ENCODE measurements at regions not wholly inside any gene's neighbourhood (a gene's known extent, or its start where the extent isn't known, plus 50 kb on each side); places are given as distances from the start of the nearest gene placed in this dataset.

DNA sequence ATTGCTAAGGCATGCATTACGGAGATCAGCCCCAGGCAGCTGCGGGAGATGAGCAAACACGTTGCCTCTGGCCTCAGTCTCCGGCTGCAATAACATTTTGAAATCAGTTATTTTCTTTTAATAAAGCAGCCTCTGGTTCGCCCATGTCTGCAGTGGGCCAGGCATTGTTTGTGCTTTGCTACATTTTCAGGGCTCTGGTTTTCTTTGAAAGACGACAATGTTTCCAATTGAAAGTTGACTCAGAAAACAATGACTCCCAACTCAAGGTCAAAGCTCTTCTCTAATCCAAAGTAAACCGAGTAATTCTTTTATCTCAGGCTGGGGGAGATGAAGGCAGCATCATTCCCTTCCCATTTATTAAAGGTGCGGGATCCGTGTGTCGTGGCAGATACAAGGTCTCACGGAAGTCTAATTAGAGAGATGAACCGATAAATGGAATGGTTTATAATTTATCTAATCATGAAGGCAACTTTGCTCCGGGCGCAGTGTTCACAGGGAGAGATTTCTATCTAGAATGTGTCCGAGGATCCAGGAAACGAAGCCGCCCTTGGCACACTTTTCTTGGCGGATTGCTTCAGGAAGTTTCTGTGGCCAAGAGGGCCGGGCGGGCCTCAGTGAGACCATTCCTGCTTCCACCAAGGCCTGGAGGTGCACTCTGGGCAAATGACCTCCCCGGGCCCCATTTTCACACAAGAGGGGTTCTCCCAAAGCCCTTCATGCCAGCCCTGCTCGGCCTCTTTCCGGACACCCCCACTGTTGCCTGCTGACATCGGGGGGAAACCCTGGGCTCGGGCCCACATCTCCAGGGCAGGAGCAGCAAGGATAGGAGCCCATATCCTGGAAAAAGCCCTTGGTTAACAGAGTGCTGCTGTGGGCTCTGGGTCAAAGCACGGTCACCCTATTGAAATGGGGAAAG is 811.4 kb downstream of the BRD1 start:
- no peaks in the 10 kb centered on the region for H3K27me3 ChIP-seq (ENCODE audit: control insufficient read depth, insufficient read depth, low read length)
- H3K4me3 ChIP-seq (ENCODE audit: low read depth, low read length), result no peak overlapping the region
- Mint-ChIP-seq H3K27ac (no peak overlapping the region), H3K4me1 (no peaks in the 10 kb centered on the region), H3K4me3 (no peak overlapping the region), H3K36me3 (no peaks in the 10 kb centered on the region), H3K9me3 (no peaks in the 10 kb centered on the region), H3K27me3 (no peaks in the 10 kb centered on the region)
- DNase-seq, result no peak
- ATAC-seq (ENCODE audit: low read depth in 2 of 2), result no peak
- no peak overlapping the region for H3K27ac ChIP-seq (ENCODE audit: insufficient read depth, low read length, poor library complexity, severe bottlenecking)
- no peaks in the 10 kb centered on the region for H3K36me3 ChIP-seq (ENCODE audit: control insufficient read depth, insufficient read depth, low read length)
- H3K9me3 ChIP-seq (ENCODE audit: control insufficient read depth in 2 of 2, low read length in 2 of 2), result no peaks in the 10 kb centered on the region
- H3K4me1 ChIP-seq (ENCODE audit: control insufficient read depth, insufficient read depth, low read length, poor library complexity, severe bottlenecking), result no peaks in the 10 kb centered on the region

DNA sequence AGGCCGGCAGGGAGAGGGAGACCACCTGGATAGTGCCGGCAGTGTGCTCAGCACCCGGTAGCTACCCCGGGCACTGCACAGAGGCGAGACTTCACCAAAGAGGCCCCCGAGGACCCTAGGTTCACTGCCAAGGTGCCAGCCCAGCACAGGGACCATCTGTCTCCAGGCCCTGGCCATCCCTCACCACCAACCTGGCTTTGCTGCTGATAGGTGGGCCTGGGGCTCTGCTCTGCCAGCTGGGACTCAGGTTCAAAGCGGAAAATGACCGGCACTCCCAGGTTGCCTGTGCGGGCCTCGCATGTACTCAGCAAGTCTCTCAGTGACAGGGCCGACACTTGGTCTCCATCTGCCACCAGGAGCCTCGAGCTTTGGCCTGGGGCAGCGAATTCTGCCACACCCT is 812.2 kb downstream of the BRD1 start:
- no peaks in the 10 kb centered on the region for H3K4me1 ChIP-seq (ENCODE audit: control insufficient read depth, insufficient read depth, low read length, poor library complexity, severe bottlenecking)
- no peaks in the 10 kb centered on the region for H3K36me3 ChIP-seq (ENCODE audit: control insufficient read depth, insufficient read depth, low read length)
- H3K27me3 Mint-ChIP-seq, result no peaks in the 10 kb centered on the region
- no peaks in the 10 kb centered on the region for H3K9me3 Mint-ChIP-seq
- no peak overlapping the region for H3K4me3 Mint-ChIP-seq
- ATAC-seq (ENCODE audit: low read depth in 2 of 2) (no peak), DNase-seq (no peak)
- H3K27me3 ChIP-seq (ENCODE audit: control insufficient read depth, insufficient read depth, low read length), result no peaks in the 10 kb centered on the region
- no peaks in the 10 kb centered on the region for H3K36me3 Mint-ChIP-seq
- no peak overlapping the region for H3K4me3 ChIP-seq (ENCODE audit: low read depth, low read length)
- H3K27ac Mint-ChIP-seq, result no peak overlapping the region
- no peak overlapping the region for H3K27ac ChIP-seq (ENCODE audit: insufficient read depth, low read length, poor library complexity, severe bottlenecking)
- H3K9me3 ChIP-seq (ENCODE audit: control insufficient read depth in 2 of 2, low read length in 2 of 2), result no peaks in the 10 kb centered on the region
- H3K4me1 Mint-ChIP-seq, result no peaks in the 10 kb centered on the region

DNA sequence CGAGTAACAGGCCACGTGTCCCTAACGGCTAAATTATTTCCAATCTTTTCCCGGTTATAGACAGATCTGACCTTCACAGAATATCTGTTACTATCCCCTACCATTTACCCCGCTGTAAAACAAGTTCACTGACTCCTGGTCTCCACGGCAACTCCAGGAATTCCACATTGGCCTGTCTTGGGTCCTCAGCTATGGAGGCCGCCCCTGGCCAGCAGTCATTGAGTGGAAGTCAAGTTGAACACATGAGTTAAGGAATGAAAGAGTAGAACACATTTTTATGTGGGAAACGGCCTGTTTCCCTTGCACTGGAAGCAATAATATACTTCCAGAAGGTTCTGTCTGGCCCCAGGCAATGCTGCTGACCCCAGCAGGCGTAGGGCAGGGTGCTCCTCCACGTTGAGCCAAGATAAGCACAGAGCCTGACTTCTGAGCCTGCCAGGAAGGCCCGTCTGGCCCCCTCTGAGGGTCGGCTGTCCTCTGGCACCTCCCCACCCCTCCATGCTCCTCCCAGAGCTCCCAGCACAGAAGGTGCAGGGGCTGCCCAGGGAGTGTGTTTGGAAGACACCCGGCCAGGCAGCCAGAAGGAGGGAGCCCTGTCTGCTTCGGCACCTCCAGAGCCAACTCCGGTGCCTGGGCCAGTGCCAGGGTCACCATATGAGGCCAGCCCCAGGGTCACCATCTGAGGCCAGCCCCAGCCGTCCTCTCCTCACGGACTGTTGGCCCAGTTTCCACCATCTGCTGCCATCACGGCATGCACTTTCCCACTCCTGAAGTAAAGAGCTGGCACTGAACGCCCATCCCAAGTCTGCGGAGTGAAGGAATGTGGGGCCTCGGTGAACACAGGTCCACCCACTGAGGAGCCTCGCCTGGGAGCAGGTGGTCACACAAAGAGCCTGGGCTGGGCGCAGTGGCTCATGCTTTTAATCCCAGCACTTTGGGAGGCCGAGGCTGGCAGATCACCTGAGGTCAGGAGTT is 813.2 kb downstream of the BRD1 start:
- no peaks in the 10 kb centered on the region for H3K27me3 Mint-ChIP-seq
- Histone ChIP-seq H3K36me3 (ENCODE audit: control insufficient read depth, insufficient read depth, low read length) (no peaks in the 10 kb centered on the region), H3K27ac (ENCODE audit: insufficient read depth, low read length, poor library complexity, severe bottlenecking) (no peak overlapping the region), H3K27me3 (ENCODE audit: control insufficient read depth, insufficient read depth, low read length) (no peaks in the 10 kb centered on the region), H3K4me1 (ENCODE audit: control insufficient read depth, insufficient read depth, low read length, poor library complexity, severe bottlenecking) (no peaks in the 10 kb centered on the region), H3K9me3 (ENCODE audit: control insufficient read depth in 2 of 2, low read length in 2 of 2) (no peaks in the 10 kb centered on the region), H3K4me3 (ENCODE audit: low read depth, low read length) (no peak overlapping the region)
- DNase-seq, result no peak
- no peak overlapping the region for H3K4me3 Mint-ChIP-seq
- no peaks in the 10 kb centered on the region for H3K4me1 Mint-ChIP-seq
- no peak overlapping the region for H3K27ac Mint-ChIP-seq
- H3K9me3 Mint-ChIP-seq, result no peaks in the 10 kb centered on the region
- H3K36me3 Mint-ChIP-seq, result no peaks in the 10 kb centered on the region
- ATAC-seq (ENCODE audit: low read depth in 2 of 2), result no peak

DNA sequence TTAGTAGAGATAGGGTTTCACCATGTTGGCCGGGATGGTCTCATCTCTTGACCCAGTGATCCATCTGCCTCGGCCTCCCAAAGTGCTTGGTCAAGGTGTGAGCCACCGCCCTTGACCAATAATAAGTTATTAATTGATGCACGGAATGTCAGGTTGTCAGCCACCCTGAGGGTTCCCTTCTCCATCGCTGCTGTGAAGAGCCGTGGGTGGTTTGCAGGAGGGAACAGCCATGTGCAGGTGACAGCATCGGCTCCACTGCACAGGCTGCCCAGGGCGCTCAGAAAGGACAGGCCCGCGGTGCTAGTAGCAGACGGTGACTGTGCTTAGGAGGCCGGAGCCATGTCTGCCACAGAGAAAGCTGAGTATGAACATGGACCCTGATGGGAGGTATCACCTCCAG is 814.0 kb downstream of the BRD1 start:
- Histone ChIP-seq H3K27ac (ENCODE audit: insufficient read depth, low read length, poor library complexity, severe bottlenecking) (no peak overlapping the region), H3K9me3 (ENCODE audit: control insufficient read depth in 2 of 2, low read length in 2 of 2) (no peaks in the 10 kb centered on the region), H3K36me3 (ENCODE audit: control insufficient read depth, insufficient read depth, low read length) (no peaks in the 10 kb centered on the region), H3K4me1 (ENCODE audit: control insufficient read depth, insufficient read depth, low read length, poor library complexity, severe bottlenecking) (no peaks in the 10 kb centered on the region), H3K4me3 (ENCODE audit: low read depth, low read length) (no peak overlapping the region), H3K27me3 (ENCODE audit: control insufficient read depth, insufficient read depth, low read length) (no peaks in the 10 kb centered on the region)
- Mint-ChIP-seq H3K4me1 (no peaks in the 10 kb centered on the region), H3K4me3 (no peak overlapping the region), H3K36me3 (no peaks in the 10 kb centered on the region), H3K27ac (no peak overlapping the region), H3K9me3 (peaks cover 0 to 1% (median 0%) of the 10 kb centered on the region in 7 donors), H3K27me3 (no peaks in the 10 kb centered on the region)
- no peak for ATAC-seq (ENCODE audit: low read depth in 2 of 2)
- DNase-seq, result no peak

DNA sequence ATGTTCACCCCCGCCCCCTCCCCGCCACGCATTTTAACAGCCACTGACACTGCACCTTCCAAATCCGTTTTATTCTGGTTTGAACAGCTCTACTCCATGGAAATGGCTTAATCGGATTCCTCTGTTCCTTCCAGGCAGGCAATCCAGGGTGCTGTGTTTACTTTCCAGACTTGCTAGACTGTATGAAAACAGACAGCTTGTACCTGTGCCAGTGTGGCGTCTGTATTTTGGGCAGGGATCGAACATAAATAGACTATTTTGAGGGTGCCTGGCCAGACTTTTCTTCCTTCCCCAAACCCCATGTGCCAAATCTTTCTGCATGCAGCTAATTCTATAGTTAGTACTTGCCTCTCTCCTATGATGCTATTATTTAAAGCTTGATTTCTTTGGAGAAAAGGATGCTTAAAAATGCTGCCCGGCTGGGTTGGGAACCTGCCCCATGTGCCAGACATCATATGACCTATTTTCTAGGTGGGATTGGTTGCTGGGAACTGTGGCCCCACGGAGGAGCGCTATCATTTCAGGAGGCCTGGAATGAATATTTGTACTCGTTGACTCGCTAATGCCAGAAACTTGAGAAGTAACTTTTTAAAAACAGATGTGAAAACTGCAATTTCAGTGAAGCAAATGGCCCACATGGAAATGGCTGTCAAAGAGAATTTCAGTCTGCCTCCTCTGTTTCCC is 814.8 kb downstream of the BRD1 start:
- H3K4me1 ChIP-seq (ENCODE audit: control insufficient read depth, insufficient read depth, low read length, poor library complexity, severe bottlenecking), result no peaks in the 10 kb centered on the region

DNA sequence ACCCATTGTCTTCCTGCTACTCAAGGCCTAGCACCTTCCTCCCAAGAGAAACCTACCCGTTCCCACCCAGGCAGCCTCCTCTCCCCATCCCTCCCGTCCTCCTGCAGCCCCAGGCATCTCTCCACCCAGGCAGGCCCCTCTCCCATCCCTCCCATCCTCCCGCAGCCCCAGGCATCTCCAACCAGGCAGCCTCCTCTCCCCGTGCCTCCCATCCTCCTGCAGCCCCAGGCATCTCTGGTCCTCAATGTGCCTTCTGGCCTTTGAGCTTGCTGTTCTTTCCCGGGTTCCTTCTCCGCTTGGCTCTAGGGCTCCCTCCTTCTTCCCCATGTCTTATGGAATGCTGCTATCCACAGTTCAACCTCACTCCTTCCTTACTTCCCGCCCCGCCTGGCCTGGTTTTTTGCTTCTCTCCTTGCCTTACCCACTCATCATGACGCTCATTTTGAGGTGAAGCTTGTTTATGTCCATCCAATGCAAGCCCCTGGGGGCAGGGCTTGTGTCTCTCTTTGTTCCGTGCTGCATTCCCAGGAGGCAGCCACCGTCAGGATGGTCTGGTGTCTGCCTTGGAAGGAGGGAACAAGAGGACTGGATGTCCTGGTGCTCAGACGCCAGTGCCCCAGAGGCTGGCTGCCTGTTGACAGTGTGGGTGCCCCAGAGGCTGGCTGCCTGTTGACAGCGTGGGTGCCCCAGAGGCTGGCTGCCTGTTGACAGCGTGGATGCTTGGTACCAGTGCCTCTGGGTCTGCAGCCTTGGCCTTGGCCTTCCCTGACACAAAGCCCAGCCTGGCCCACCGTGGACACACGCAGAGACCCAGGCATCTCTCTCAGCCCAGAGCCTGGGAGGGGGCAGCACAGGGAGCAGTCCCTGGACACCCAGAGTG is 815.7 kb downstream of the BRD1 start:
- Histone ChIP-seq H3K4me1 (ENCODE audit: control insufficient read depth, insufficient read depth, low read length, poor library complexity, severe bottlenecking) (no peaks in the 10 kb centered on the region), H3K27me3 (ENCODE audit: control insufficient read depth, insufficient read depth, low read length) (no peaks in the 10 kb centered on the region), H3K27ac (ENCODE audit: insufficient read depth, low read length, poor library complexity, severe bottlenecking) (no peak overlapping the region), H3K4me3 (ENCODE audit: low read depth, low read length) (no peak overlapping the region), H3K9me3 (ENCODE audit: control insufficient read depth in 2 of 2, low read length in 2 of 2) (no peaks in the 10 kb centered on the region), H3K36me3 (ENCODE audit: control insufficient read depth, insufficient read depth, low read length) (no peaks in the 10 kb centered on the region)
- DNase-seq, result no peak
- no peak for ATAC-seq (ENCODE audit: low read depth in 2 of 2)
- Mint-ChIP-seq H3K36me3 (no peaks in the 10 kb centered on the region), H3K9me3 (peaks cover 0 to 1% (median 0%) of the 10 kb centered on the region in 7 donors), H3K27me3 (no peaks in the 10 kb centered on the region), H3K27ac (no peak overlapping the region), H3K4me1 (no peaks in the 10 kb centered on the region), H3K4me3 (no peak overlapping the region)

More for the DNA sequence above, 814.8 kb downstream of the BRD1 start:
- no peak overlapping the region for H3K4me3 ChIP-seq (ENCODE audit: low read depth, low read length)
- Mint-ChIP-seq H3K4me1 (no peaks in the 10 kb centered on the region), H3K36me3 (no peaks in the 10 kb centered on the region), H3K4me3 (no peak overlapping the region), H3K27me3 (no peaks in the 10 kb centered on the region), H3K27ac (peak overlapping the region in 1 of 3 donors; percentile 38), H3K9me3 (peaks cover 0 to 1% (median 0%) of the 10 kb centered on the region in 7 donors)
- no peaks in the 10 kb centered on the region for H3K9me3 ChIP-seq (ENCODE audit: control insufficient read depth in 2 of 2, low read length in 2 of 2)
- no peak overlapping the region for H3K27ac ChIP-seq (ENCODE audit: insufficient read depth, low read length, poor library complexity, severe bottlenecking)
- no peaks in the 10 kb centered on the region for H3K27me3 ChIP-seq (ENCODE audit: control insufficient read depth, insufficient read depth, low read length)
- no peak for DNase-seq
- no peaks in the 10 kb centered on the region for H3K36me3 ChIP-seq (ENCODE audit: control insufficient read depth, insufficient read depth, low read length)
- no peak for ATAC-seq (ENCODE audit: low read depth in 2 of 2)

DNA sequence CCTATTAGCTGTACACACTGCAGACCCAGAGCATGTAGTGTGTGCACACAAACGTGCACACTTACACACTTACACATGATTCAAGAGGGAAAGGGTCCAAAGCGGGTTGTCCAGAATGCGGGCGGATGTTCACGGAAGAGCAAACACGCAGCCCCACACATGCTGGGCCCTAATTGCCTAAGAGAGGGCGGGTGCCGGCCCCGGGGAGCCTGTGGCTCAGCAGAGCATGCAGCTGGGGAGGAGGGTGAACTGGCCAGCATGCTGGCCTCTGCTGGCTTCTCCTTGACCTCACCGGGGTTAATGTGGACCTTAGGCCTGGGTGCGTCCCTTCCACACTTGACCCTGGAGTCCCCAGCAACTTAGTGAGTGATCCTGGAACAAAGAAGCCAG is 816.3 kb downstream of the BRD1 start:
- Histone ChIP-seq H3K4me3 (ENCODE audit: low read depth, low read length) (no peak overlapping the region), H3K36me3 (ENCODE audit: control insufficient read depth, insufficient read depth, low read length) (no peaks in the 10 kb centered on the region), H3K4me1 (ENCODE audit: control insufficient read depth, insufficient read depth, low read length, poor library complexity, severe bottlenecking) (no peaks in the 10 kb centered on the region), H3K9me3 (ENCODE audit: control insufficient read depth in 2 of 2, low read length in 2 of 2) (no peaks in the 10 kb centered on the region), H3K27me3 (ENCODE audit: control insufficient read depth, insufficient read depth, low read length) (no peaks in the 10 kb centered on the region), H3K27ac (ENCODE audit: insufficient read depth, low read length, poor library complexity, severe bottlenecking) (no peak overlapping the region)
- Mint-ChIP-seq H3K4me1 (no peaks in the 10 kb centered on the region), H3K27me3 (no peaks in the 10 kb centered on the region), H3K36me3 (no peaks in the 10 kb centered on the region), H3K27ac (no peak overlapping the region), H3K4me3 (no peak overlapping the region), H3K9me3 (peaks cover 0 to 1% (median 0%) of the 10 kb centered on the region in 7 donors)
- ATAC-seq (ENCODE audit: low read depth in 2 of 2), result no peak
- no peak for DNase-seq
